Stomach (tissue), 8 donors: ENCODE measurements at regions not wholly inside any gene's neighbourhood (a gene's known extent, or its start where the extent isn't known, plus 50 kb on each side); places are given as distances from the start of the nearest gene placed in this dataset.

ENCODE experiments used
- DNase-seq, 2 donors: peaks; one replicate each; pipeline versions ENCODE4 v3.0.0 to v3.0.0-alpha.2; 2013 to 2019
- H3K27ac ChIP-seq, 5 donors: fragments of 200-600 bp in 4 of 5; sonication (generic) in 4 of 5; one replicate each; pipeline ENCODE4 v1.5.1; 2013 to 2019; ENCODE audit warnings: mild to moderate bottlenecking in 1 of 5, moderate library complexity in 1 of 5
- H3K27me3 ChIP-seq, 3 donors: fragments of 200-600 bp; sonication (generic); one replicate each; pipeline ENCODE4 v1.5.1; 2017 to 2019; ENCODE audit warnings: mixed run types in 1 of 3
- H3K36me3 ChIP-seq, 4 donors: fragments of 200-600 bp; sonication (generic); 1 replicate in 3 of 4; 2 replicates in 1 of 4; pipeline ENCODE4 v1.5.1; 2016 to 2019
- H3K4me1 ChIP-seq, 4 donors: fragments of 200-600 bp; sonication (generic); one replicate each; pipeline ENCODE4 v1.5.1; 2016 to 2019
- H3K4me3 ChIP-seq, 4 donors: fragments of 200-600 bp; sonication (generic) in 3 of 4; one replicate each; pipeline ENCODE4 v1.5.1; 2016 to 2019; ENCODE audit warnings: mild to moderate bottlenecking in 1 of 4
- H3K9me3 ChIP-seq, 4 donors: fragments of 200-600 bp; sonication (generic); one replicate each; pipeline ENCODE4 v1.5.1; 2016 to 2019
- EP300 ChIP-seq: sonication (generic); formaldehyde crosslinking; IDR thresholded peaks from one replicate; pipeline ENCODE4 v1.6.1; 2017; ENCODE audit warnings: antibody characterized with exemption
- POLR2A ChIP-seq, 4 donors: fragments of 450-650 bp; IDR thresholded peaks; one replicate each; pipeline ENCODE4 v1.6.1; 2016; ENCODE audit warnings: antibody characterized with exemption in 4 of 4, control low read depth in 2 of 4, mild to moderate bottlenecking in 1 of 4, moderate library complexity in 1 of 4
- POLR2AphosphoS5 ChIP-seq, 3 donors: sonication (generic); formaldehyde crosslinking; IDR thresholded peaks; one replicate each; pipeline ENCODE4 v1.6.1; 2016; ENCODE audit warnings: antibody characterized with exemption in 3 of 3
- WGBS, 5 donors: extraction: QIAGEN DNeasy Blood & Tissue Kit in 3 of 5; methylation state at CpG; one replicate each; pipeline versions ENCODE4 v1.1.5 to v1.1.7; 2013 to 2018; 5-methylcytosine and 5-hydroxymethylcytosine counted together
- intact Hi-C: fragments of 100-400 bp; cut with DNase I; formaldehyde crosslinking; loops from one replicate; pipeline ENCODE4 v1.15.1; 2023; ENCODE audit warnings: low total_unique reads
- TF ChIP-seq, protein P1 (sequence below), 7 experiments: fragments of 450-650 bp in 4 of 7; fragments of 200-600 bp in 3 of 7; sonication (generic) in 3 of 7; IDR thresholded peaks; one replicate each; pipeline ENCODE4 v1.5.1; 2016 to 2019; ENCODE audit warnings: antibody characterized with exemption in 7 of 7, control low read depth in 2 of 7, mild to moderate bottlenecking in 1 of 7
- donor health status: healthy with polysubstance abuse.
- donor health status: Bipolar disorder and iron deficiency.
- donor health status: healthy.

DNA sequence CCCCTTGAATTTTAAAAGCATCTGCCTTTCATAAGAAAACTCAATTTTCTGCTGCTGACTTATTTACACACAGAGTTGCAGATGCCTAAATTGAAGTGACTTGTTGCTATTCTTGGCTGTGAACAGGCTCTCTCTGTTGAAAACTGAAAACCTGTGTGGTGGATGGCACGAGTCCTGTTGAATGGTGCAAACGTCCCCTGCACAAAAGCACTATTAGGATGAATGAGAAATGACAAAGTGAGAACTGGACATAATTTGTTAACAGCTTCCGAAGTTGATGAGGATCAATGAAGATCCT is 201.7 kb upstream of the PREP start:
- no peak for TF ChIP-seq POLR2AphosphoS5 (IDR thresholded peaks at IDR 0.05)
- TF ChIP-seq, protein P1, sequence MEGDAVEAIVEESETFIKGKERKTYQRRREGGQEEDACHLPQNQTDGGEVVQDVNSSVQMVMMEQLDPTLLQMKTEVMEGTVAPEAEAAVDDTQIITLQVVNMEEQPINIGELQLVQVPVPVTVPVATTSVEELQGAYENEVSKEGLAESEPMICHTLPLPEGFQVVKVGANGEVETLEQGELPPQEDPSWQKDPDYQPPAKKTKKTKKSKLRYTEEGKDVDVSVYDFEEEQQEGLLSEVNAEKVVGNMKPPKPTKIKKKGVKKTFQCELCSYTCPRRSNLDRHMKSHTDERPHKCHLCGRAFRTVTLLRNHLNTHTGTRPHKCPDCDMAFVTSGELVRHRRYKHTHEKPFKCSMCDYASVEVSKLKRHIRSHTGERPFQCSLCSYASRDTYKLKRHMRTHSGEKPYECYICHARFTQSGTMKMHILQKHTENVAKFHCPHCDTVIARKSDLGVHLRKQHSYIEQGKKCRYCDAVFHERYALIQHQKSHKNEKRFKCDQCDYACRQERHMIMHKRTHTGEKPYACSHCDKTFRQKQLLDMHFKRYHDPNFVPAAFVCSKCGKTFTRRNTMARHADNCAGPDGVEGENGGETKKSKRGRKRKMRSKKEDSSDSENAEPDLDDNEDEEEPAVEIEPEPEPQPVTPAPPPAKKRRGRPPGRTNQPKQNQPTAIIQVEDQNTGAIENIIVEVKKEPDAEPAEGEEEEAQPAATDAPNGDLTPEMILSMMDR (IDR thresholded peaks at IDR 0.05) = no peak
- TF ChIP-seq EP300 = no peak
- no peak for TF ChIP-seq POLR2A (IDR thresholded peaks at IDR 0.05)
- no peak for DNase-seq
- WGBS, 5 donors = 52 to 74% (median 69%) methylated on average over 3 of the region's 3 CpGs
- Histone ChIP-seq H3K36me3 (no peaks in the 10 kb centered on the region), H3K4me3 (no peak overlapping the region), H3K27me3 (no peaks in the 10 kb centered on the region), H3K9me3 (peaks cover 0 to 4% (median 0%) of the 10 kb centered on the region in 4 donors), H3K27ac (peak overlapping the region in 4 of 5 donors; percentile 24 to 55 (median 40)), H3K4me1 (peaks cover 5 to 53% (median 21%) of the 10 kb centered on the region in 4 donors)
- intact Hi-C loops = no loop called here

- Histone ChIP-seq H3K36me3 (no peaks in the 10 kb centered on the region), H3K27ac (peak overlapping the region in 4 of 5 donors; percentile 24 to 55 (median 40)), H3K27me3 (no peaks in the 10 kb centered on the region), H3K4me1 (peaks cover 5 to 47% (median 21%) of the 10 kb centered on the region in 4 donors), H3K4me3 (no peak overlapping the region), H3K9me3 (peaks cover 0 to 4% (median 0%) of the 10 kb centered on the region in 4 donors)
- intact Hi-C loops = no loop called here
- WGBS, 5 donors = 52 to 69% (median 56%) methylated on average over 4 of the region's 4 CpGs
- TF ChIP-seq POLR2AphosphoS5 (IDR thresholded peaks at IDR 0.05) (peak; percentile 73 to 79 (median 76)), EP300 (peak; percentile 21), POLR2A (IDR thresholded peaks at IDR 0.05) (no peak)
- TF ChIP-seq, protein P1 (IDR thresholded peaks at IDR 0.05) = no peak
- peak in 1 of 2 donors; percentile 88 for DNase-seq
Observed at GRCh38 chr6:105603788-105604586, 201.1 kb upstream of the PREP start.

DNA sequence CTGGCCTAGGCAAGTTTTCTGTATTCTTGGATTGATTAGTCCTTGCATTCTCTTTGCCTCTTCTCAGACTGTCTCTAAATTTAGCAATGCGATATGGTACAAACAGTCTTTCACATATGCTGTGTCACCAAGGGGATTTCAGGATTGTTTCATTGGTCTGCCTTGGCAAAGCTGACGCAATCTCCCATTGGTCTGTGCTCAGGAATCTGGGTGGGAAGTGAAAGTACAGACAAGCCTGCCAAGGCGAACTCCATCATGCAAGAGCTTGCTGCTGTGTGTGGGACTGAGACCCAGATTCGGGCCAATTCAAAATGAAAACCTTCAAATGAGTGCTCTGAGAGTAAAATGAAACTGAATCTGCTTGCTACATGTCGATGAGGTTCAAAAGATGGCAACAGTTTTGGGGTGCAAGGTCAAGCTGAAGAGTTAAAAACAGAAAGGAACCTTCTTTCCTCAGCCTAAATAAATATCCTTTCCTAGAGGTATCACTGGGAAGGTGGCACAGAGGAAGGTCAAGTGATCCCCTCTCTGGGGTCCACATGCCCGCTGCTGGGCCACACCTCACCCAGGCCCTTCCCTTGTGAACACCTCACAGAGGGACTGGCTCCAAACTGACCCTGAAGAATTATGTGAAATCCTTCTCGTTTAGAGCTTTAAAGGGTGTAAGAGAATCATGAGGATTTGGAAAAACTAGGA is 198.8 kb upstream of the PREP start:
- Histone ChIP-seq H3K27me3 (no peaks in the 10 kb centered on the region), H3K4me1 (peaks cover 5 to 46% (median 21%) of the 10 kb centered on the region in 4 donors), H3K9me3 (peaks cover 0 to 4% (median 0%) of the 10 kb centered on the region in 4 donors), H3K4me3 (no peak overlapping the region), H3K27ac (peak overlapping the region; percentile 18 to 82 (median 69)), H3K36me3 (no peaks in the 10 kb centered on the region)
- peak; percentile 50 to 87 for DNase-seq
- peak; percentile 74 to 93 (median 93) for TF ChIP-seq POLR2AphosphoS5 (IDR thresholded peaks at IDR 0.05)
- TF ChIP-seq EP300 = peak; percentile 62
- TF ChIP-seq, protein P1 (IDR thresholded peaks at IDR 0.05) = no peak
- TF ChIP-seq POLR2A (IDR thresholded peaks at IDR 0.05) = no peak
- intact Hi-C loops = no loop called here
- 53 to 75% (median 67%) methylated on average over 7 of the region's 7 CpGs for WGBS, 5 donors

GRCh38 chr6:105600336-105601260 is 197.7 kb upstream of the PREP start:
- H3K4me1 ChIP-seq = peaks cover 5 to 53% (median 23%) of the 10 kb centered on the region in 4 donors
- TF ChIP-seq EP300 (no peak), POLR2A (IDR thresholded peaks at IDR 0.05) (no peak), POLR2AphosphoS5 (IDR thresholded peaks at IDR 0.05) (no peak)
- TF ChIP-seq, protein P1 (IDR thresholded peaks at IDR 0.05) = no peak
- no peak for DNase-seq
- intact Hi-C loops = no loop called here
- H3K27ac ChIP-seq = peak overlapping the region in 4 of 5 donors; percentile 53 to 82 (median 74)
- WGBS, 5 donors = 50 to 65% (median 55%) methylated on average over 9 of the region's 9 CpGs
- H3K9me3 ChIP-seq = peaks cover 0 to 1% (median 0%) of the 10 kb centered on the region in 4 donors
- no peaks in the 10 kb centered on the region for H3K27me3 ChIP-seq
- no peak overlapping the region for H3K4me3 ChIP-seq
- H3K36me3 ChIP-seq = no peaks in the 10 kb centered on the region
